ENCODE measurements at regions not wholly inside any gene's neighbourhood (a gene's known extent, or its start where the extent isn't known, plus 50 kb on each side); places are given as distances from the start of the nearest gene placed in this dataset.

GRCh38 chr14:65257425-65257824, 155.1 kb upstream of the FUT8 start:
- H3K27ac ChIP-seq (ENCODE audit: insufficient read depth, low read length, poor library complexity, severe bottlenecking), result no peak overlapping the region

GRCh38 chr14:65258391-65258790, 154.1 kb upstream of the FUT8 start:
- Histone ChIP-seq H3K27ac (ENCODE audit: insufficient read depth, low read length, poor library complexity, severe bottlenecking) (no peak overlapping the region), H3K36me3 (ENCODE audit: control insufficient read depth, insufficient read depth, low read length) (no peaks in the 10 kb centered on the region), H3K9me3 (ENCODE audit: control insufficient read depth, low read length) (no peaks in the 10 kb centered on the region), H3K4me1 (ENCODE audit: control insufficient read depth, insufficient read depth, low read length, poor library complexity, severe bottlenecking) (no peaks in the 10 kb centered on the region), H3K4me3 (ENCODE audit: insufficient read depth, low read depth, low read length, poor library complexity, severe bottlenecking) (no peak overlapping the region), H3K27me3 (replicated peaks; ENCODE audit: control insufficient read depth, insufficient read depth, low read length, poor library complexity, severe bottlenecking) (no peaks in the 10 kb centered on the region)
- no peak for DNase-seq

More at GRCh38 chr14:65257425-65257824, 155.1 kb upstream of the FUT8 start:
- H3K36me3 ChIP-seq (ENCODE audit: control insufficient read depth, insufficient read depth, low read length), result no peaks in the 10 kb centered on the region
- no peaks in the 10 kb centered on the region for H3K4me1 ChIP-seq (ENCODE audit: control insufficient read depth, insufficient read depth, low read length, poor library complexity, severe bottlenecking)
- no peaks in the 10 kb centered on the region for H3K9me3 ChIP-seq (ENCODE audit: control insufficient read depth, low read length)
- no peak overlapping the region for H3K4me3 ChIP-seq (ENCODE audit: insufficient read depth, low read depth, low read length, poor library complexity, severe bottlenecking)
- no peak for DNase-seq
- no peaks in the 10 kb centered on the region for H3K27me3 ChIP-seq (replicated peaks; ENCODE audit: control insufficient read depth, insufficient read depth, low read length, poor library complexity, severe bottlenecking)

GRCh38 chr14:65259000-65259399, 153.5 kb upstream of the FUT8 start:
- Histone ChIP-seq H3K4me1 (ENCODE audit: control insufficient read depth, insufficient read depth, low read length, poor library complexity, severe bottlenecking) (no peaks in the 10 kb centered on the region), H3K27ac (ENCODE audit: insufficient read depth, low read length, poor library complexity, severe bottlenecking) (no peak overlapping the region), H3K27me3 (replicated peaks; ENCODE audit: control insufficient read depth, insufficient read depth, low read length, poor library complexity, severe bottlenecking) (no peaks in the 10 kb centered on the region), H3K9me3 (ENCODE audit: control insufficient read depth, low read length) (no peaks in the 10 kb centered on the region), H3K36me3 (ENCODE audit: control insufficient read depth, insufficient read depth, low read length) (no peaks in the 10 kb centered on the region), H3K4me3 (ENCODE audit: insufficient read depth, low read depth, low read length, poor library complexity, severe bottlenecking) (no peak overlapping the region)
- no peak for DNase-seq

GRCh38 chr14:65260786-65261185, 151.7 kb upstream of the FUT8 start:
- no peak for DNase-seq
- H3K36me3 ChIP-seq (ENCODE audit: control insufficient read depth, insufficient read depth, low read length), result no peaks in the 10 kb centered on the region
- no peaks in the 10 kb centered on the region for H3K9me3 ChIP-seq (ENCODE audit: control insufficient read depth, low read length)
- H3K27me3 ChIP-seq (replicated peaks; ENCODE audit: control insufficient read depth, insufficient read depth, low read length, poor library complexity, severe bottlenecking), result no peaks in the 10 kb centered on the region
- no peak overlapping the region for H3K4me3 ChIP-seq (ENCODE audit: insufficient read depth, low read depth, low read length, poor library complexity, severe bottlenecking)
- H3K27ac ChIP-seq (ENCODE audit: insufficient read depth, low read length, poor library complexity, severe bottlenecking), result no peak overlapping the region
- no peaks in the 10 kb centered on the region for H3K4me1 ChIP-seq (ENCODE audit: control insufficient read depth, insufficient read depth, low read length, poor library complexity, severe bottlenecking)

- Histone ChIP-seq H3K27ac (ENCODE audit: insufficient read depth, low read length, poor library complexity, severe bottlenecking) (no peak overlapping the region), H3K4me3 (ENCODE audit: insufficient read depth, low read depth, low read length, poor library complexity, severe bottlenecking) (no peak overlapping the region), H3K4me1 (ENCODE audit: control insufficient read depth, insufficient read depth, low read length, poor library complexity, severe bottlenecking) (no peaks in the 10 kb centered on the region), H3K27me3 (replicated peaks; ENCODE audit: control insufficient read depth, insufficient read depth, low read length, poor library complexity, severe bottlenecking) (no peaks in the 10 kb centered on the region), H3K9me3 (ENCODE audit: control insufficient read depth, low read length) (no peaks in the 10 kb centered on the region), H3K36me3 (ENCODE audit: control insufficient read depth, insufficient read depth, low read length) (no peaks in the 10 kb centered on the region)
- no peak for DNase-seq
Observed at GRCh38 chr14:65261425-65261920, 151.1 kb upstream of the FUT8 start.

GRCh38 chr14:65261946-65262345, 150.6 kb upstream of the FUT8 start:
- no peak overlapping the region for H3K4me3 ChIP-seq (ENCODE audit: insufficient read depth, low read depth, low read length, poor library complexity, severe bottlenecking)
- DNase-seq, result no peak
- no peak overlapping the region for H3K27ac ChIP-seq (ENCODE audit: insufficient read depth, low read length, poor library complexity, severe bottlenecking)
- no peaks in the 10 kb centered on the region for H3K9me3 ChIP-seq (ENCODE audit: control insufficient read depth, low read length)
- H3K27me3 ChIP-seq (replicated peaks; ENCODE audit: control insufficient read depth, insufficient read depth, low read length, poor library complexity, severe bottlenecking), result no peaks in the 10 kb centered on the region
- H3K4me1 ChIP-seq (ENCODE audit: control insufficient read depth, insufficient read depth, low read length, poor library complexity, severe bottlenecking), result no peaks in the 10 kb centered on the region
- H3K36me3 ChIP-seq (ENCODE audit: control insufficient read depth, insufficient read depth, low read length), result no peaks in the 10 kb centered on the region

- no peak for DNase-seq
- Histone ChIP-seq H3K36me3 (ENCODE audit: control insufficient read depth, insufficient read depth, low read length) (no peaks in the 10 kb centered on the region), H3K9me3 (ENCODE audit: control insufficient read depth, low read length) (no peaks in the 10 kb centered on the region), H3K27me3 (replicated peaks; ENCODE audit: control insufficient read depth, insufficient read depth, low read length, poor library complexity, severe bottlenecking) (no peaks in the 10 kb centered on the region), H3K4me1 (ENCODE audit: control insufficient read depth, insufficient read depth, low read length, poor library complexity, severe bottlenecking) (no peaks in the 10 kb centered on the region), H3K4me3 (ENCODE audit: insufficient read depth, low read depth, low read length, poor library complexity, severe bottlenecking) (no peak overlapping the region), H3K27ac (ENCODE audit: insufficient read depth, low read length, poor library complexity, severe bottlenecking) (no peak overlapping the region)
Observed at GRCh38 chr14:65263177-65263788, 149.2 kb upstream of the FUT8 start.

- no peaks in the 10 kb centered on the region for H3K4me1 ChIP-seq (ENCODE audit: control insufficient read depth, insufficient read depth, low read length, poor library complexity, severe bottlenecking)
- DNase-seq, result no peak
- no peak overlapping the region for H3K4me3 ChIP-seq (ENCODE audit: insufficient read depth, low read depth, low read length, poor library complexity, severe bottlenecking)
Observed at GRCh38 chr14:65267856-65268255, 144.7 kb upstream of the FUT8 start.

GRCh38 chr14:65268594-65268993, 143.9 kb upstream of the FUT8 start:
- Histone ChIP-seq H3K9me3 (ENCODE audit: control insufficient read depth, low read length) (no peaks in the 10 kb centered on the region), H3K4me1 (ENCODE audit: control insufficient read depth, insufficient read depth, low read length, poor library complexity, severe bottlenecking) (no peaks in the 10 kb centered on the region), H3K27me3 (replicated peaks; ENCODE audit: control insufficient read depth, insufficient read depth, low read length, poor library complexity, severe bottlenecking) (no peaks in the 10 kb centered on the region)

More at GRCh38 chr14:65267856-65268255, 144.7 kb upstream of the FUT8 start:
- no peaks in the 10 kb centered on the region for H3K36me3 ChIP-seq (ENCODE audit: control insufficient read depth, insufficient read depth, low read length)
- no peak overlapping the region for H3K27ac ChIP-seq (ENCODE audit: insufficient read depth, low read length, poor library complexity, severe bottlenecking)
- no peaks in the 10 kb centered on the region for H3K9me3 ChIP-seq (ENCODE audit: control insufficient read depth, low read length)
- H3K27me3 ChIP-seq (replicated peaks; ENCODE audit: control insufficient read depth, insufficient read depth, low read length, poor library complexity, severe bottlenecking), result no peaks in the 10 kb centered on the region

GRCh38 chr14:65269732-65270131, 142.8 kb upstream of the FUT8 start:
- H3K9me3 ChIP-seq (ENCODE audit: control insufficient read depth, low read length), result no peaks in the 10 kb centered on the region
- no peaks in the 10 kb centered on the region for H3K4me1 ChIP-seq (ENCODE audit: control insufficient read depth, insufficient read depth, low read length, poor library complexity, severe bottlenecking)
- H3K4me3 ChIP-seq (ENCODE audit: insufficient read depth, low read depth, low read length, poor library complexity, severe bottlenecking), result no peak overlapping the region
- H3K36me3 ChIP-seq (ENCODE audit: control insufficient read depth, insufficient read depth, low read length), result no peaks in the 10 kb centered on the region
- DNase-seq, result no peak
- no peak overlapping the region for H3K27ac ChIP-seq (ENCODE audit: insufficient read depth, low read length, poor library complexity, severe bottlenecking)
- no peaks in the 10 kb centered on the region for H3K27me3 ChIP-seq (replicated peaks; ENCODE audit: control insufficient read depth, insufficient read depth, low read length, poor library complexity, severe bottlenecking)

More at GRCh38 chr14:65268594-65268993, 143.9 kb upstream of the FUT8 start:
- no peak overlapping the region for H3K27ac ChIP-seq (ENCODE audit: insufficient read depth, low read length, poor library complexity, severe bottlenecking)
- no peak overlapping the region for H3K4me3 ChIP-seq (ENCODE audit: insufficient read depth, low read depth, low read length, poor library complexity, severe bottlenecking)
- no peak for DNase-seq
- no peaks in the 10 kb centered on the region for H3K36me3 ChIP-seq (ENCODE audit: control insufficient read depth, insufficient read depth, low read length)
